ENCODE measurements at regions not wholly inside any gene's neighbourhood (a gene's known extent, or its start where the extent isn't known, plus 50 kb on each side); places are given as distances from the start of the nearest gene placed in this dataset.

GRCh38 chr20:11492386-11492785 is 425.3 kb upstream of the BTBD3 start:
- H3K27me3 ChIP-seq: no peaks in the 10 kb centered on the region
- no peak for TF ChIP-seq CTCF (IDR thresholded peaks at IDR 0.05)

GRCh38 chr20:11492846-11493245 is 424.8 kb upstream of the BTBD3 start:
- Histone ChIP-seq H3K9me3 (no peaks in the 10 kb centered on the region), H3K4me1 (peaks cover 0 to 11% (median 7%) of the 10 kb centered on the region in 4 donors), H3K27me3 (no peaks in the 10 kb centered on the region), H3K4me3 (no peak overlapping the region), H3K27ac (no peak overlapping the region), H3K36me3 (no peaks in the 10 kb centered on the region)
- TF ChIP-seq CTCF (IDR thresholded peaks at IDR 0.05): no peak
- intact Hi-C loops (cut with DNase I; ENCODE audit: low total_unique reads): no loop called here
- DNase-seq: no peak

More at GRCh38 chr20:11492386-11492785, 425.3 kb upstream of the BTBD3 start:
- Histone ChIP-seq H3K4me3 (no peak overlapping the region), H3K4me1 (peaks cover 0 to 16% (median 7%) of the 10 kb centered on the region in 4 donors), H3K36me3 (no peaks in the 10 kb centered on the region), H3K9me3 (no peaks in the 10 kb centered on the region), H3K27ac (no peak overlapping the region)
- intact Hi-C loops (cut with DNase I; ENCODE audit: low total_unique reads): no loop called here
- DNase-seq: no peak

DNA sequence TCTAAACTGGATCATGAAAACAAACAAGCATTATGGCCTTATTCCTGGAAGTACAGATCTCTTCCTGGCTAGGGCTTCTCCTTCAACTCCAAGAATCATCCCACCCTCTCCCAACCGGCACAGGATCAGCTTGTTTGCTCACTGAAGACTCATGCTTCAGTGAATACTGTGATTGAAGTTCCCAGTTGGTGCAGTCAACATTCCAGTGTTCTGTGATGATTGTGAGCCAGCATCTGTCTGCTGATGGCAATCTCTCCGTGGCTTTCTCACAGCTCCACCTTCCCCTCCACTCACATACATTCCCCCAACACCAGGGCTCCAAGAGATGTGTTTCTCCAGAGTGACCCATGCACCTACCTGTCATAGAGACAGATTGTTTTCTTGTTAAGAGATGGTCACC is 421.3 kb upstream of the BTBD3 start:
- no peak for DNase-seq
- intact Hi-C loops (cut with DNase I; ENCODE audit: low total_unique reads): no loop called here
- TF ChIP-seq CTCF (IDR thresholded peaks at IDR 0.05): no peak

DNA sequence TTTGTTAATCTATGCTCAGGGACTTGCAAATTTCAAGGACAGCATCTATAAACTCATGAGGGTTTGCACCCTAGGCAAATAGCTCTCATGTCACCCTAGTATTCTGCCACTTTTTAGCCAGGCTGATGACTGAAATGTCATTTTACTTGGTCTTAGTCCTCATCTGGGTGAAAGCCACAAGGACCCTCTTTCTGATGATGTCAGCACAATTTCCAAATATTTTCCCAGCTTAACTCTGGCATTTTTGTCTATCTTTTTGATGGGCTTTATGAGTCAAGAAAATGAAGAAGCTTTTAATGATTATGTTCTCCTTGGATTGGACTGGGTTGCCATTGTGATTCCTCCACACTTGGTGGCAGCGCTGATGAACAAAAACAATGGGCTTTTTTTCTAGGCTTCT is 420.1 kb upstream of the BTBD3 start:
- DNase-seq: no peak
- peaks cover 0 to 4% (median 1%) of the 10 kb centered on the region in 4 donors for H3K4me1 ChIP-seq
- no peaks in the 10 kb centered on the region for H3K36me3 ChIP-seq
- no peaks in the 10 kb centered on the region for H3K27me3 ChIP-seq
- TF ChIP-seq CTCF (IDR thresholded peaks at IDR 0.05): no peak
- no peaks in the 10 kb centered on the region for H3K9me3 ChIP-seq
- intact Hi-C loops (cut with DNase I; ENCODE audit: low total_unique reads): no loop called here
- no peak overlapping the region for H3K27ac ChIP-seq
- H3K4me3 ChIP-seq: no peak overlapping the region

More for the DNA sequence above, 421.3 kb upstream of the BTBD3 start:
- Histone ChIP-seq H3K4me1 (peaks cover 0 to 2% (median 0%) of the 10 kb centered on the region in 4 donors), H3K36me3 (no peaks in the 10 kb centered on the region), H3K27me3 (no peaks in the 10 kb centered on the region), H3K27ac (no peak overlapping the region), H3K4me3 (no peak overlapping the region), H3K9me3 (no peaks in the 10 kb centered on the region)

DNA sequence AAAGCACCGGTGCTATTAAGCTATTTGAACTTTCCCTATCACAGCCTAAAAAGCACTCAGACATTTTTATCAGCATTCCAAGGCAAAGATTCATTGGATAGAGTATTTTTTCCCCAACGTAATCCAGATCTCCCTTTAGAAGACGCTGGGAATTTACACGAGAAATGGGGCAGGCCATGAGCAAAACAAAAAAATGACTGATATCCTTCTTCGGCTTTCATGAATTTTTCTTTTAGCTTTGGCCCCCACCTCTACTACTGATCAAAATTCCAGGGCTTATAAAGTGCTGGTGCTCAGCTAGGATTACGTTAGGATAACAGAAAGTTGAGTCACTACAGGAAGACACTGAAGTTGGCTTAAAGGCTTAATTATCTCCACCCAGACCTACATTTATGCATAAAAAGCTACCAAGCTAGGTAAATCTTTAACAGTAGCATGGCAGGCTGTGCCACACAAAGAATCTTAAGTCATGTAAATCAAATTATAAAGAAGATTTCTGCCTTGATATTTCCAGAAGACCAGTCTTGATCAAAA is 418.5 kb upstream of the BTBD3 start:
- intact Hi-C loops (cut with DNase I; ENCODE audit: low total_unique reads): no loop called here
- DNase-seq: no peak
- TF ChIP-seq CTCF (IDR thresholded peaks at IDR 0.05): no peak

GRCh38 chr20:11502061-11502460 is 415.6 kb upstream of the BTBD3 start:
- intact Hi-C loops (cut with DNase I; ENCODE audit: low total_unique reads): no loop called here

More for the DNA sequence above, 418.5 kb upstream of the BTBD3 start:
- H3K4me1 ChIP-seq: peaks cover 0 to 4% (median 1%) of the 10 kb centered on the region in 4 donors
- H3K36me3 ChIP-seq: no peaks in the 10 kb centered on the region
- no peak overlapping the region for H3K4me3 ChIP-seq
- no peaks in the 10 kb centered on the region for H3K27me3 ChIP-seq
- no peak overlapping the region for H3K27ac ChIP-seq
- no peaks in the 10 kb centered on the region for H3K9me3 ChIP-seq

More at GRCh38 chr20:11502061-11502460, 415.6 kb upstream of the BTBD3 start:
- Histone ChIP-seq H3K27me3 (no peaks in the 10 kb centered on the region), H3K4me3 (no peak overlapping the region), H3K36me3 (no peaks in the 10 kb centered on the region), H3K9me3 (no peaks in the 10 kb centered on the region), H3K4me1 (peaks cover 0 to 4% (median 0%) of the 10 kb centered on the region in 4 donors), H3K27ac (no peak overlapping the region)
- no peak for DNase-seq
- no peak for TF ChIP-seq CTCF (IDR thresholded peaks at IDR 0.05)

Data from tibial artery (tissue), 4 donors.